NCI-H2196 treated with DMSO at 0.1 percent for 48 hours (cell line): ENCODE measurements at regions not wholly inside any gene's neighbourhood (a gene's known extent, or its start where the extent isn't known, plus 50 kb on each side); places are given as distances from the start of the nearest gene placed in this dataset.
"Not testable (repeated sequence)": the region's sequence is repeated elsewhere in the genome, so short reads cannot be mapped to it uniquely, and the experiment has no call there.

Source experiments
- DNase-seq: peaks from one replicate; lab custom pipeline; 2025; ENCODE audit not compliant: unreplicated experiment; lab: John Stamatoyannopoulos, UW

GRCh38 chr13:112172641-112173251 is 105.8 kb downstream of the SOX1 start:
- DNase-seq, result no peak

DNA sequence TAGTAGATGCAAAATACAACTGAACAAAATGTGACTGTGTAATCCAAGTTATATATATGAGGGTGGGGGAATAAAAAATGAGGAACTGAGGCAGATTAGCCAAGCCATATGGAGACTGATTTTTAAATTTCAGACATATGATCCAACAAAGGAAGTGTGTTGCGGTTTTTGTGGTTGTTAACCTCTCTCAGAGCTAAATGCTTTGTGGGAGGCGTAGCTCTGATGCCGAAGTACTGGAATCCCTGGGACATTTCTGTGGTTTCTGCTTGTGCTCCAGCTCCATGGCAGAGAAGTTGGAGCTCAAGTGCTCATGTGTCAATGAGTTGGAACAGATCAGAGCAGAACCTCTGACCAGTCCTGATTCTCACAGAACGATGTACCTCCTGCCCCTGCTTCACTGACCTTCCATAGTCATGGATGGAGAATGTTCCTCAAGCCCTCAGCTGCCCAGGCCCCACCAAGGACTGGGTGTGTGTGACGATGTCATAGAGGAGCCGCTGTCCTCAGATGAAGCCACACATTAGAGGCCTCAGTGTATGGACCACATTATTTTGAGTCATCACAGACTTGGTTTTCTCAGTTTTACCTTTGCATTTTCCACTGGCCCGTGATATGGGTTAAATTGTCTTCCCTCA is 107.6 kb downstream of the SOX1 start:
- DNase-seq, result no peak

- no peak for DNase-seq
Observed at GRCh38 chr13:112175162-112176075, 108.5 kb downstream of the SOX1 start.

DNA sequence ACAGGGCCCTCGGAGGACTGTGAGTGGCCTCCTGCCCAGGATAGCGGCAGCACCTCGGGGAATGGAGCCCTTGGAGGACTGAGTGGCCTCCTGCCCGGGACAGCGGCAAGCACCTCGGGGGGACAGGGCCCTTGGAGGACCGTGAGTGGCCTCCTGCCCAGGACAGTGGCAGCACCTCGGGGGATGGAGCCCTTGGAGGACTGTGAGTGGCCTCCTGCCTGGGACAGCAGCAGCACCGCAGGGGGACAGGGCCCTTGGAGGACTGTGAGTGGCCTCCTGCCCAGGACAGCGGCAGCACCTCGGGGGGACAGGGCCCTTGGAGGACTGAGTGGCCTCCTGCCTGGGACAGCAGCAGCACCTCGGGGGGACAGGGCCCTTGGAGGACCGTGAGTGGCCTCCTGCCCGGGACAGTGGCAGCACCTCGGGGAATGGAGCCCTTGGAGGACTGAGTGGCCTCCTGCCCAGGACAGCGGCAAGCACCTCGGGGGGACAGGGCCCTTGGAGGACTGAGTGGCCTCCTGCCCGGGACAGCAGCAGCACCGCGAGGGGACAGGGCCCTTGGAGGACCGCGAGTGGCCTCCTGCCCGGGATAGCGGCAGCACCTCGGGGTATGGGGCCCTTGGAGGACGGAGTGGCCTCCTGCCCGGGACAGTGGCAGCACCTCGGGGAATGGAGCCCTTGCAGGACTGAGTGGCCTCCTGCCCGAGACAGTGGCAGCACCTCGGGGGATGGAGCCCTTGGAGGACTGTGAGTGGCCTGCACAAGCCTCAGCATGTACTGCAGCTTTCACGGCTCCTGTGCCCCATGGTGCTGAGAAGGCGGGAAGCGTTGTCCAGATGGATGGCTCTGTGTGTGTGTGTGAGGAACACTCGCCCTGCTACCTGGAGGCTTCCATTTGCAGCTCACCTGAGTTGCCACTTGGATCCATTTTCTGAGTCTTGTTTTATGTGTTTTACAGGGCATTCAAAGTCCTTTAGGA is 109.5 kb downstream of the SOX1 start:
- DNase-seq, result not testable (repeated sequence)

- no peak for DNase-seq
Observed at GRCh38 chr13:112177450-112178288, 110.7 kb downstream of the SOX1 start.

DNA sequence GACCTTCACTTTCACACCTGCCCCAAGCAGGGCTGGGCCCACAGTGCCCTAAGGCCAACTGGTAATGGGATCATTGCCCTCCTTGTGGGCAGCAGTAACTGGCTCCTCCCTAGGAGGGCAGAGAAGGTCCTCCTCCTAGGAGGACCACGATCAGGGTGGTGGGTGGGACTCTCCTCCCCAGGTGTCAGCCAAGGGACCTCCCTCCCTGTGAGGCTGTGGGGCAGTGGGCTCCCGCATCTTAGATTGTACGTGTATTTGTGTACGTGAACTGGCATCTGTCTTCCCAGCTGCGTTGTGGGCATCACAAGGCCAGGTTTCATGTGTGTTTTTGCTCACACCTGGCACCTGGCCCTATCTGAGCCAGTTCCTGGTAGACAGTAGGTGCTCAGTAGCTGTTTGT is 111.8 kb downstream of the SOX1 start:
- DNase-seq, result no peak

- DNase-seq, result no peak
Observed at GRCh38 chr13:112179421-112179820, 112.5 kb downstream of the SOX1 start.

DNA sequence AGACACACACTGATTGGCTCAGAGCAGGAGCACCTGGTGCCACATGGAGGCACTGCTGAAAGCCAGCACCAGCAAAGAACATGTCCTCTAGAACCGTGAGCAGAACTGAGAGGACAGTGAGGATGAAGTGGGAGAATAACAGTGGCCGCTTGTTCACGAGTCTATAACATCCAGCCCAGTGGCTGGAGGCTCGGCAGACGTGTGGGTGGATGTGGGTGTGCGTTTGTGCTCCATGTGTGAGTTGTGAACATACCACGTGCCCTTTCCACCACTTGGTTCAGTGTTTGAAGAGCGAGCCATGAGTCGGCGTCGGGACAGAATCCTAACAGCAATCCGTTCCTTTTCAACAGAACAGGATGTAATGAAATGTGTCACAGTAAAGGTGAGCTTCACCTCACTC is 113.0 kb downstream of the SOX1 start:
- no peak for DNase-seq

- DNase-seq, result no peak
Observed at GRCh38 chr13:112181336-112182067, 114.6 kb downstream of the SOX1 start.

DNA sequence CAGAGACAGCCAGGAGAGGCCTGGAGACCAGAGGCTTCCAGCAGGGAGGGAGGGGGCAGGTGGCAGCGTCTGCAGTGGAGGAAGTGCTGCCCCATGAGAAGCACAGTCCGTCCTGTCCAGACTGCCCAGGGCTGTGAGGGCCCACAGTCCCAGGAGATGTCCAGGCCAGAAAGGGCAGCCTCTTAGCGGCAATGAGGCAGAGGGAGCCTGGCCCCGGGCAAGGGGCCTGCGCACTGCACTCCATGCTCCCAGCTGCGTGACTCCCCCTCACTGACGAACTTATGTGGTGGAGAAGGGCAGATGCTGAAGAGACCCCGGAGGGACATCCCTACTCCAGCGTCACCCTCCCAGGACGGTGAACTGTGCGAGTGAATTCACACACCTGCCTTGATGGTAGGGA is 115.3 kb downstream of the SOX1 start:
- no peak for DNase-seq

DNA sequence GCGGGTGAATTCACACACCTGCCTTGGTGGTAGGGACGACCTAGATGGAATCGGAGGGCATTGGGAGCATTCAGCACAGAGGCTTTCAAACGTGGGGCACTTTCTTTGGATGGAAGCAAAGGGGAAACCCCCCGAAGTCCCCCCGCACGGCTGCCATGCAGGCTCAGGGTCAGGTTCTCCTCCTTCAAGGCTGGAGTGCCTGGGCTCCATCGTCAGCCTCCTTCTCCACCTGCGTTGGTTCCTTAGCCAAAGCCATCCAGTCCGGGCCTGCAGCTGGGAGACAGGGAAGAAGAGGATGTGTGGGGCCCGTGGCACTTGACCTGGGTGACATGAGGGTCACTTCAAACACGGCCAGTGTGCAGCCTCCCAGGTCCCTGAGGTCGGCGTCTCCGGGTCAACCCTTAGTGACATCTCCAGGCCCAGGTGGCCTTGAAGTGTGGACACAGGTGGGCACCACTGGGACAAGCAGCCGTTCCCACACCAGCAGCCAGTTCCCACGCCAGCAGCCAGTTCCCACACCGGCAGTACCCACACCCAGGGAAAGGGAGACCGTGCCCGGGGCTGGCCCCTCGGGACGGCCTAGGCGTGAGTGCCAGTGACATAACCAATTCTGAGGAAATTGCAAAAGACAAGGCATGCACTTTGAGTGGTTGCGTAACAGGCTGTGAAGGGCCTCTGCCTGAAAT is 116.0 kb downstream of the SOX1 start:
- no peak for DNase-seq

- no peak for DNase-seq
Observed at GRCh38 chr13:112183532-112184090, 116.7 kb downstream of the SOX1 start.

GRCh38 chr13:112184261-112184660 is 117.3 kb downstream of the SOX1 start:
- no peak for DNase-seq

DNA sequence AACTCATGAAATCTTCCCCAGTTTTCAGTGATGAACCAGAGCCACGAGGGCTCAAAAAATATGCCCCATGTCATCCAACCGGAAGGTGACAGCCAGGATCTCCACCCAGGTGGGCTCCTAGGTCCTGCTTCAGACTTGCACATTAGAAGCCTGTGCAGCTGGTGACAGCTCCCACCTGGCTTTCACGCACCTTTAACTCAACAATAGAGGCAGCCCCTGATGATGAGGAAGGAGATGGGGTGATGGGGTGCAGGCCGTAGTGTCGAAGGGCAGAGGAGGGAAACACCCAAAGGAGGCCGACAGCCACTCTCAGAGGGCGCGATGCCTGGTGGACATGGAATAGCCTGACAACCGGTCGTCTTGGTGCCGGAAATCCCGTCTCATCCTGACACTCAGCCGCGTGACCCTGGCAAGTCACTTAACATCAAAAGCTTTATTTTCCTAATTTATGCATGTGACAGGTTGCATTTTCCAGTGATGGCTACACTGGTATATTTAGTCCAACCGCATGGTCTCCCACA is 118.0 kb downstream of the SOX1 start:
- DNase-seq, result no peak

- no peak for DNase-seq
Observed at GRCh38 chr13:112185466-112185865, 118.5 kb downstream of the SOX1 start.

DNA sequence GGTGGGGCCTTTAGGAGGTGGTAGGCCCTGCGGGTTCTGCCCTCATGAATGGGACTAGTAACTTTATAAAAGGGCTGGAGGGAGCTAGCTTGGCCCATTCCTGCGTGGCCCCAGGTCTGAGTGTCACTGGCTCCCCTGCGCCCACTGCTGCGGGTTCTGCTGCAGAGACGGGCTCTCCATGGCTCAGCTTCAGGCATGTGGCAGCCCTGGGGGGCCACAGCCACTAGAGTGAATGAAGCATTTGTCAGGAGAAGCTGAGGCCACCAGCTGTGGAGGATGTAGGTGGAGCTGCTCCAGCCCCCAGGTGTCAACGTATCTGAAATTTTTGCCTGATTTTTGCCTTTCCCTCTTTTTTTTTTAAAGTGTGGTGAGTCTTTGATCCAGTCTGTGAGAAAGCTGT is 119.1 kb downstream of the SOX1 start:
- DNase-seq, result no peak

DNA sequence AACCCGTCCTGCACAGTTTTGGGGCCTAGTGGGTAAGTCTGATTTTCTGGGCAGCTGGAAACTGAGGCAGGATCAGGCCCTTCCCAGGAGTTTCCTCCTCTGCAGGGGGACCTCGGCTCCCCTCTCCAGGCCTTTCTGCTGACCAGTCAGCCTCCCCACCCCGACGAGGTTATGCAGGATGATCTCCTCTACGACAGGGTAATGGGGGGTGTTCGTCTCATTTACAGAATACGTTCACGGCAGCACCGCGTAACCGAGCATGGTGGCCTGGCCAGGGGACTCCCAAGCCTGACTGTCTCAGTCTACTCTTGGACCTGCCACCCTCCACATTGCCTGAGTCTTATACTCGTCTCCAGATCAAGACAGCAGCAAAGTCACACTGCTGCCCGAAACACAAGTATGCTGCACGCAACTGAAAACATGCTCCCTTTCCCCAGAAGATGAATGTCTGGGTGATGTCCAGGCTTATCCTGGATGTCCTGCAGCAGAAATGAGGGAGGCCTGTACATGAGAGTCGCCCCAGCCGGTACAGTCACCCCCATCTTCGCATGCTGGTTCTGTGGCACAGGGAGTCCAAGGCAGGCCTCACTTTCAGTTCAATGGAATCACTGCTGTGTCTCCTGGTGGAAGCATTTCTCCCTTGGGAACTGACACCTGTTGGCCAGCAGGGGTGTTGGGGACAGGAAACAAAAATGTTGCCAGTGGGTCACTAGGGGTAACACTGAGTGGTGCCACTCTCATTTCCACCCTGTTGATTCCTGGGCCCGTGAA is 120.8 kb downstream of the SOX1 start:
- DNase-seq, result no peak

DNA sequence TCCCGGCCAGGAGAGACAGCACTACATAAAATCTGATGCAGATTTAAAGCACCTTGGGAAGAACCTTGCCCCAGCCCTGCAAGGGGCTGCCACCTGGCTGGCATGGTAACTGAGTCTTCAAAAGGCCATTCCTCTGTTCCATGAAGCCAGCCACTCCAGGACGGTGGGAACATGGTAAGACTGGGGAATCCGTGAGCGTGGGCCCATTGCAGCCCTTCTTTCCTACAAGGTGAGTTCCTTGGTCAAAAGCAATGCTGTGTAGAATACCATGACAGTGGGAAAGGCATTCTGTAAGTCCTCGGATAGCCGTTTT is 121.3 kb downstream of the SOX1 start:
- no peak for DNase-seq
